HepG2 (cell line): ENCODE measurements at regions not wholly inside any gene's neighbourhood (a gene's known extent, or its start where the extent isn't known, plus 50 kb on each side); places are given as distances from the start of the nearest gene placed in this dataset.

ENCODE experiments used
- ATAC-seq: fragments of 200-7000 bp; cut with Tn5 transposase; 3 replicates; pipeline ENCODE4 v1.9.1; 2020; ENCODE audit warnings: mild to moderate bottlenecking, moderate library complexity
- BruUV-seq: library from RNA; stranded (reverse); fragments of 400-500 nt; replicated peaks from 2 replicates; lab custom pipeline; 2021; lab: Mats Ljungman, UMichigan
- CTCF ChIA-PET: fragments of 300-600 bp; formaldehyde crosslinking; extraction: SDS; loops from one replicate; lab custom pipeline; 2021; ENCODE audit warnings: low total read pairs, inconsistent platforms, low intra/inter-chr PET ratio; lab: Yijun Ruan, JAX
- POLR2A ChIA-PET: fragments of 350-600 bp; sonication (Branson Sonifier 250); formaldehyde crosslinking; loops from one replicate; lab custom pipeline; 2020; ENCODE audit warnings: antibody characterized with exemption, inconsistent platforms; lab: Yijun Ruan, JAX
- DNase-seq: peaks from one replicate; pipeline ENCODE4 v3.0.0-alpha.2; 2015; ENCODE audit warnings: low spot score
- FAIRE-seq: peaks from 3 replicates; lab custom pipeline; 2011; peaks lifted over from hg19 to GRCh38; lab: Jason Lieb, UNC
- H2AFZ ChIP-seq: one replicate; pipeline ENCODE4 v1.6.1; 2011; ENCODE audit warnings: low read length, inconsistent platforms
- H3K27ac ChIP-seq: fragments of 300-600 bp; 3 replicates; pipeline ENCODE4 v1.8.0; 2011; ENCODE audit warnings: mixed run types, mild to moderate bottlenecking, mixed read lengths, low read length, inconsistent platforms; ENCODE audit not compliant: insufficient read depth; ENCODE audit errors: extremely low read length
- H3K27me3 ChIP-seq, 2 experiments: fragments of 200-600 bp in 1 of 2; 2 replicates in 1 of 2; 3 replicates in 1 of 2; pipeline versions ENCODE4 v1.6.0 to v1.8.0; 2011; ENCODE audit warnings: low read length in 2 of 2, mild to moderate bottlenecking in 2 of 2, moderate library complexity in 2 of 2, inconsistent platforms in 1 of 2; ENCODE audit not compliant: insufficient read depth in 2 of 2, control insufficient read depth in 1 of 2
- H3K36me3 ChIP-seq, 2 experiments: fragments of 200-600 bp in 1 of 2; replicated peaks in 1 of 2; 2 replicates in 1 of 2; 3 replicates in 1 of 2; pipeline versions ENCODE4 v1.5.1 to v1.8.0; 2011; ENCODE audit warnings: low read length in 2 of 2, inconsistent platforms in 1 of 2; ENCODE audit not compliant: insufficient read depth in 2 of 2, control insufficient read depth in 1 of 2
- H3K4me1 ChIP-seq: 2 replicates; pipeline ENCODE4 v1.5.1; 2012; ENCODE audit warnings: low read length, inconsistent platforms; ENCODE audit not compliant: insufficient read depth
- H3K4me2 ChIP-seq: 2 replicates; pipeline ENCODE4 v1.6.0; 2011; ENCODE audit warnings: low read depth, low read length, inconsistent platforms
- H3K4me3 ChIP-seq, 3 experiments: fragments of 200-600 bp in 1 of 3; sonication (generic), shearing (Covaris generic) in 1 of 3; replicated peaks in 1 of 3; 2 replicates each; pipeline ENCODE4 v1.5.1; 2011 to 2016; ENCODE audit warnings: low read length in 3 of 3, inconsistent platforms in 2 of 3, low read depth in 2 of 3, mild to moderate bottlenecking in 2 of 3, control low read depth in 1 of 3, mixed read lengths in 1 of 3; ENCODE audit not compliant: insufficient read depth in 1 of 3
- H3K79me2 ChIP-seq: one replicate; pipeline ENCODE4 v1.6.1; 2011; ENCODE audit warnings: low read length, inconsistent platforms; ENCODE audit not compliant: insufficient read depth
- H3K9ac ChIP-seq: 2 replicates; pipeline ENCODE4 v1.6.0; 2011; ENCODE audit warnings: mild to moderate bottlenecking, low read depth, low read length, inconsistent platforms; ENCODE audit not compliant: insufficient read depth
- H3K9me3 ChIP-seq: 2 replicates; pipeline ENCODE4 v1.5.1; 2012; ENCODE audit warnings: mild to moderate bottlenecking, low read length
- H4K20me1 ChIP-seq: 2 replicates; pipeline ENCODE4 v1.6.0; 2011; ENCODE audit warnings: inconsistent platforms, mild to moderate bottlenecking, low read length, moderate library complexity; ENCODE audit not compliant: insufficient read depth
- FOXA3 ChIP-seq: IDR thresholded peaks from 2 replicates; pipeline ENCODE4 v1.6.1; 2016; ENCODE audit warnings: missing genetic modification reagents, missing compliant biosample characterization
- PAF1 ChIP-seq: IDR thresholded peaks from 2 replicates; pipeline ENCODE4 v1.6.1; 2016; ENCODE audit warnings: missing genetic modification reagents, missing compliant biosample characterization
- ZNF839 ChIP-seq: sonication (generic); formaldehyde crosslinking; IDR thresholded peaks from 2 replicates; pipeline ENCODE4 v1.4.0; 2020; ENCODE audit warnings: missing genetic modification reagents, mild to moderate bottlenecking, borderline replicate concordance
- ZNF883 ChIP-seq: sonication (generic); formaldehyde crosslinking; IDR thresholded peaks from 2 replicates; pipeline ENCODE4 v1.5.1; 2020; ENCODE audit warnings: mild to moderate bottlenecking, missing genetic modification reagents; ENCODE audit errors: not compliant biosample characterization
- WGBS: methylation state at CpG from one replicate; pipeline ENCODE4 v1.1.6; 2017; ENCODE audit warnings: low lambda C conversion rate; 5-methylcytosine and 5-hydroxymethylcytosine counted together
- in situ Hi-C: cut with HindIII; loops from 2 replicates; pipeline ENCODE4 v1.10.0; 2017; ENCODE audit warnings: low pct_unique_long_range_greater_than_20kb; ENCODE audit not compliant: extremely low pct_ligation_motif_present
- intact Hi-C: fragments of 100-400 bp; cut with micrococcal nuclease; formaldehyde crosslinking; loops from one replicate; pipeline ENCODE4 v1.10.0; 2022; ENCODE audit not compliant: unreplicated experiment
- TF ChIP-seq, protein P1 (sequence below): sonication (generic); formaldehyde crosslinking; IDR thresholded peaks from 2 replicates; pipeline ENCODE4 v1.4.0; 2020; ENCODE audit warnings: mild to moderate bottlenecking, missing genetic modification reagents
- TF ChIP-seq, protein P2 (sequence below): sonication (generic); formaldehyde crosslinking; IDR thresholded peaks from 2 replicates; pipeline ENCODE4 v1.4.0; 2020; ENCODE audit warnings: missing genetic modification reagents
- TF ChIP-seq, protein P3 (sequence below): IDR thresholded peaks from 2 replicates; pipeline ENCODE4 v1.4.0; 2020; ENCODE audit warnings: mild to moderate bottlenecking, missing genetic modification reagents
- TF ChIP-seq, protein P4 (sequence below): IDR thresholded peaks from 2 replicates; pipeline ENCODE4 v1.6.1; 2016

DNA sequence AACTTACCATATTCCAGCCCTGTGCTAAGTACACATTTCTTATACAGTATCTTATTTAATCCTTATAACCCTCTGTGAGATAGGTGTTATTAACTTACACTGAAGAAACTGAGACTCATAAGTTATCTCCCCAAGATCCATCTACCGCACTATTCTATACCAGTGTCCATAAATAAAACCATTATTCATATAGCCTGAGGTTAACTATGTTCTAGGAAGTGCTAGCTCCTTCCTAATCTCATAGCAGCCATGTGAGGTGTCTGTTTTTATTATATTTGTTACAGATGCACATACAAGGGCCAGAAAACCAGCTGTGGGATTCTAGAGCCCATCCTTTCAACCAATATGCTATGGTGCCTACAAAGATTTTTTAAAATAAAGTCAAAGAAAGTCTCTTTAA, 100.3 kb upstream of the RAP1B start:
- WGBS = 84% methylated on average over 1 of the region's 1 CpG
- no peaks in the 10 kb centered on the region for H3K9me3 ChIP-seq
- ATAC-seq = no peak
- no peak overlapping the region for H3K9ac ChIP-seq
- no peak overlapping the region for H3K27ac ChIP-seq
- H3K27me3 ChIP-seq = no peaks in the 10 kb centered on the region
- no peaks in the 10 kb centered on the region for H3K79me2 ChIP-seq
- H4K20me1 ChIP-seq = no peaks in the 10 kb centered on the region
- no peak for TF ChIP-seq ZNF883 (CRISPR knock-in tag)
- TF ChIP-seq, protein P1, sequence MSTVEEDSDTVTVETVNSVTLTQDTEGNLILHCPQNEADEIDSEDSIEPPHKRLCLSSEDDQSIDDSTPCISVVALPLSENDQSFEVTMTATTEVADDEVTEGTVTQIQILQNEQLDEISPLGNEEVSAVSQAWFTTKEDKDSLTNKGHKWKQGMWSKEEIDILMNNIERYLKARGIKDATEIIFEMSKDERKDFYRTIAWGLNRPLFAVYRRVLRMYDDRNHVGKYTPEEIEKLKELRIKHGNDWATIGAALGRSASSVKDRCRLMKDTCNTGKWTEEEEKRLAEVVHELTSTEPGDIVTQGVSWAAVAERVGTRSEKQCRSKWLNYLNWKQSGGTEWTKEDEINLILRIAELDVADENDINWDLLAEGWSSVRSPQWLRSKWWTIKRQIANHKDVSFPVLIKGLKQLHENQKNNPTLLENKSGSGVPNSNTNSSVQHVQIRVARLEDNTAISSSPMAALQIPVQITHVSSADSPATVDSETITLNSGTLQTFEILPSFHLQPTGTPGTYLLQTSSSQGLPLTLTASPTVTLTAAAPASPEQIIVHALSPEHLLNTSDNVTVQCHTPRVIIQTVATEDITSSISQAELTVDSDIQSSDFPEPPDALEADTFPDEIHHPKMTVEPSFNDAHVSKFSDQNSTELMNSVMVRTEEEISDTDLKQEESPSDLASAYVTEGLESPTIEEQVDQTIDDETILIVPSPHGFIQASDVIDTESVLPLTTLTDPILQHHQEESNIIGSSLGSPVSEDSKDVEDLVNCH = no peak
- no peak for TF ChIP-seq ZNF839 (CRISPR knock-in tag)
- TF ChIP-seq PAF1 (CRISPR knock-in tag) = no peak
- TF ChIP-seq, all 625 proteins: peak for 0
- no peak overlapping the region for H3K4me3 ChIP-seq
- intact Hi-C loops = no loop called here
- CTCF ChIA-PET = no interaction called here
- DNase-seq = no peak
- H3K36me3 ChIP-seq = no peaks in the 10 kb centered on the region
- no peak for FAIRE-seq
- in situ Hi-C loops = no loop called here
- H3K4me1 ChIP-seq = peaks cover 10% of the 10 kb centered on the region
- BruUV-seq = no TSS peak
- POLR2A ChIA-PET = no interaction called here
- H2AFZ ChIP-seq = no peak overlapping the region
- no peak overlapping the region for H3K4me2 ChIP-seq

DNA sequence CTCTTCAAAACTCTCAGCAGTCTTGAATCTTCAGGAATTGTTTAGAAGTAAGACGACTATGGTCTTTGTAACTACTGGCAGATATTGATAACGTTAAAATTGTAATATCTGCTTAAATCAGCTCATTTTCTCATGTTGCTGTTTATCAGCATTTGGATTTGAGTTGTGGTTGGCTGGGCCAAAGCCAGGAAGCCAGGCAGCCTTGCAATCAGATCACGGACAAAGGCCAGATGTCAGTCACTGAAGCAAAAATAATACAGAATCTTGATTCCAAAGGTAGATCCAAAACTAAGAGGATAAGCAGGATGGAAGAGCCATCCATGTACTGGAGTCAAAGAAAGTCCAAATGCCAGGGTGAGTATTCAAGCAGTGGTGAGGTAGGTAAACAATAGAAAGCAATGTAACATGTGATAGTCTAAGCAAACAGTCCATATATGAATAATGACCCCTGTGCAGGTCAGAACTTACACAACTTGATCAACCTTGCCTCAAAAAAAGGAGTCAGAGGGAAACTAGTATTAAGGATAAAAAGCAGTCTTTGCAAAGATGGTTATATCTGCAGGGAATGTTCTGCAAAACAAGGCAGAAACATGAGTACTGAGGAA, 95.8 kb upstream of the RAP1B start:
- ChIA-PET POLR2A (no interaction called here), CTCF (no interaction called here)
- H4K20me1 ChIP-seq = no peaks in the 10 kb centered on the region
- peak; percentile 57 for FAIRE-seq
- no peaks in the 10 kb centered on the region for H3K36me3 ChIP-seq
- no peaks in the 10 kb centered on the region for H3K79me2 ChIP-seq
- no peak overlapping the region for H3K4me2 ChIP-seq
- no peaks in the 10 kb centered on the region for H3K27me3 ChIP-seq
- in situ Hi-C loops = no loop called here
- H2AFZ ChIP-seq = no peak overlapping the region
- H3K4me1 ChIP-seq = peaks cover 11% of the 10 kb centered on the region
- no peak overlapping the region for H3K27ac ChIP-seq
- no peak overlapping the region for H3K4me3 ChIP-seq
- H3K9ac ChIP-seq = no peak overlapping the region
- under 1% methylated on average over 3 of the region's 3 CpGs for WGBS
- no TSS peak for BruUV-seq
- H3K9me3 ChIP-seq = no peaks in the 10 kb centered on the region
- DNase-seq = peak; percentile 44
- intact Hi-C loops = no loop called here
- peak; percentile 83 for ATAC-seq
- TF ChIP-seq, protein P2, sequence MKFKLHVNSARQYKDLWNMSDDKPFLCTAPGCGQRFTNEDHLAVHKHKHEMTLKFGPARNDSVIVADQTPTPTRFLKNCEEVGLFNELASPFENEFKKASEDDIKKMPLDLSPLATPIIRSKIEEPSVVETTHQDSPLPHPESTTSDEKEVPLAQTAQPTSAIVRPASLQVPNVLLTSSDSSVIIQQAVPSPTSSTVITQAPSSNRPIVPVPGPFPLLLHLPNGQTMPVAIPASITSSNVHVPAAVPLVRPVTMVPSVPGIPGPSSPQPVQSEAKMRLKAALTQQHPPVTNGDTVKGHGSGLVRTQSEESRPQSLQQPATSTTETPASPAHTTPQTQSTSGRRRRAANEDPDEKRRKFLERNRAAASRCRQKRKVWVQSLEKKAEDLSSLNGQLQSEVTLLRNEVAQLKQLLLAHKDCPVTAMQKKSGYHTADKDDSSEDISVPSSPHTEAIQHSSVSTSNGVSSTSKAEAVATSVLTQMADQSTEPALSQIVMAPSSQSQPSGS (CRISPR knock-in tag) = no peak
- TF ChIP-seq, protein P3, sequence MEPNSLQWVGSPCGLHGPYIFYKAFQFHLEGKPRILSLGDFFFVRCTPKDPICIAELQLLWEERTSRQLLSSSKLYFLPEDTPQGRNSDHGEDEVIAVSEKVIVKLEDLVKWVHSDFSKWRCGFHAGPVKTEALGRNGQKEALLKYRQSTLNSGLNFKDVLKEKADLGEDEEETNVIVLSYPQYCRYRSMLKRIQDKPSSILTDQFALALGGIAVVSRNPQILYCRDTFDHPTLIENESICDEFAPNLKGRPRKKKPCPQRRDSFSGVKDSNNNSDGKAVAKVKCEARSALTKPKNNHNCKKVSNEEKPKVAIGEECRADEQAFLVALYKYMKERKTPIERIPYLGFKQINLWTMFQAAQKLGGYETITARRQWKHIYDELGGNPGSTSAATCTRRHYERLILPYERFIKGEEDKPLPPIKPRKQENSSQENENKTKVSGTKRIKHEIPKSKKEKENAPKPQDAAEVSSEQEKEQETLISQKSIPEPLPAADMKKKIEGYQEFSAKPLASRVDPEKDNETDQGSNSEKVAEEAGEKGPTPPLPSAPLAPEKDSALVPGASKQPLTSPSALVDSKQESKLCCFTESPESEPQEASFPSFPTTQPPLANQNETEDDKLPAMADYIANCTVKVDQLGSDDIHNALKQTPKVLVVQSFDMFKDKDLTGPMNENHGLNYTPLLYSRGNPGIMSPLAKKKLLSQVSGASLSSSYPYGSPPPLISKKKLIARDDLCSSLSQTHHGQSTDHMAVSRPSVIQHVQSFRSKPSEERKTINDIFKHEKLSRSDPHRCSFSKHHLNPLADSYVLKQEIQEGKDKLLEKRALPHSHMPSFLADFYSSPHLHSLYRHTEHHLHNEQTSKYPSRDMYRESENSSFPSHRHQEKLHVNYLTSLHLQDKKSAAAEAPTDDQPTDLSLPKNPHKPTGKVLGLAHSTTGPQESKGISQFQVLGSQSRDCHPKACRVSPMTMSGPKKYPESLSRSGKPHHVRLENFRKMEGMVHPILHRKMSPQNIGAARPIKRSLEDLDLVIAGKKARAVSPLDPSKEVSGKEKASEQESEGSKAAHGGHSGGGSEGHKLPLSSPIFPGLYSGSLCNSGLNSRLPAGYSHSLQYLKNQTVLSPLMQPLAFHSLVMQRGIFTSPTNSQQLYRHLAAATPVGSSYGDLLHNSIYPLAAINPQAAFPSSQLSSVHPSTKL (CRISPR knock-in tag) = peak; percentile 35; the same call in 1 of the 2 replicates
- TF ChIP-seq FOXA3 (CRISPR knock-in tag) = 0 out of 2 replicates have a peak, but pooled peaks have one; percentile 27
- TF ChIP-seq, protein P4, sequence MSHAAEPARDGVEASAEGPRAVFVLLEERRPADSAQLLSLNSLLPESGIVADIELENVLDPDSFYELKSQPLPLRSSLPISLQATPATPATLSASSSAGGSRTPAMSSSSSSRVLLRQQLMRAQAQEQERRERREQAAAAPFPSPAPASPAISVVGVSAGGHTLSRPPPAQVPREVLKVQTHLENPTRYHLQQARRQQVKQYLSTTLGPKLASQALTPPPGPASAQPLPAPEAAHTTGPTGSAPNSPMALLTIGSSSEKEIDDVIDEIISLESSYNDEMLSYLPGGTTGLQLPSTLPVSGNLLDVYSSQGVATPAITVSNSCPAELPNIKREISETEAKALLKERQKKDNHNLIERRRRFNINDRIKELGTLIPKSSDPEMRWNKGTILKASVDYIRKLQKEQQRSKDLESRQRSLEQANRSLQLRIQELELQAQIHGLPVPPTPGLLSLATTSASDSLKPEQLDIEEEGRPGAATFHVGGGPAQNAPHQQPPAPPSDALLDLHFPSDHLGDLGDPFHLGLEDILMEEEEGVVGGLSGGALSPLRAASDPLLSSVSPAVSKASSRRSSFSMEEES = 0 out of 2 replicates have a peak, but pooled peaks have one; percentile 37
